ENCODE measurements at regions not wholly inside any gene's neighbourhood (a gene's known extent, or its start where the extent isn't known, plus 50 kb on each side); places are given as distances from the start of the nearest gene placed in this dataset.

DNA sequence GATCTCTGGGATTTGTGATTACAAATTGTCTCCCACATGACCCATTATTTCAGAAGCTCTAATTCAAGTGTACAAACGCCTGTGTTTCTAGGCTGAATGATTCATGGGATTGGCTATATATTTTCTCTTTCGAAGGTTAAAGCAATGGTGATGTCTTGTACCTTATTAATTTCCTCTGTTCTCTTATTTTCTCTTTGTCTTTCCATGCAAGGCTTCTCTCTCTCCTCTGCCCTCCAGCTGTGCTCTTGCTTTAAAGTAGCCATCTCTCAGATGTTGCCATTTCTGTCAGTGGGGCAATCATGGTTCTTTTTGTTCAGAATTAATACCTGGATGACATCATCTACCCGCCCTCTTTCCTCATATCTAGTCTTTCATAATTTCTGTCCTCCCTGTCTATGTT lies 184.3 kb upstream of the ATP10B start:
- Histone ChIP-seq H3K4me1 (ENCODE audit: control insufficient read depth in 2 of 3, insufficient read depth in 2 of 3, low read depth in 1 of 3, low read length in 3 of 3) (no peaks in the 10 kb centered on the region), H3K9me3 (ENCODE audit: control insufficient read depth in 2 of 3, insufficient read depth in 1 of 3, low read length in 3 of 3) (peaks cover 0 to 4% (median 2%) of the 10 kb centered on the region in 3 donors), H3K36me3 (ENCODE audit: control insufficient read depth in 2 of 3, insufficient read depth in 3 of 3, low read length in 3 of 3) (no peaks in the 10 kb centered on the region), H3K27ac (ENCODE audit: low read depth in 2 of 2, low read length in 2 of 2) (no peak overlapping the region), H3K4me3 (ENCODE audit: low read length in 3 of 3) (no peak overlapping the region), H3K27me3 (ENCODE audit: control insufficient read depth, insufficient read depth, low read length) (no peaks in the 10 kb centered on the region), H3K9ac (ENCODE audit: low read length in 3 of 3) (no peak overlapping the region)
- no peak for FAIRE-seq
- TF ChIP-seq, protein P1, sequence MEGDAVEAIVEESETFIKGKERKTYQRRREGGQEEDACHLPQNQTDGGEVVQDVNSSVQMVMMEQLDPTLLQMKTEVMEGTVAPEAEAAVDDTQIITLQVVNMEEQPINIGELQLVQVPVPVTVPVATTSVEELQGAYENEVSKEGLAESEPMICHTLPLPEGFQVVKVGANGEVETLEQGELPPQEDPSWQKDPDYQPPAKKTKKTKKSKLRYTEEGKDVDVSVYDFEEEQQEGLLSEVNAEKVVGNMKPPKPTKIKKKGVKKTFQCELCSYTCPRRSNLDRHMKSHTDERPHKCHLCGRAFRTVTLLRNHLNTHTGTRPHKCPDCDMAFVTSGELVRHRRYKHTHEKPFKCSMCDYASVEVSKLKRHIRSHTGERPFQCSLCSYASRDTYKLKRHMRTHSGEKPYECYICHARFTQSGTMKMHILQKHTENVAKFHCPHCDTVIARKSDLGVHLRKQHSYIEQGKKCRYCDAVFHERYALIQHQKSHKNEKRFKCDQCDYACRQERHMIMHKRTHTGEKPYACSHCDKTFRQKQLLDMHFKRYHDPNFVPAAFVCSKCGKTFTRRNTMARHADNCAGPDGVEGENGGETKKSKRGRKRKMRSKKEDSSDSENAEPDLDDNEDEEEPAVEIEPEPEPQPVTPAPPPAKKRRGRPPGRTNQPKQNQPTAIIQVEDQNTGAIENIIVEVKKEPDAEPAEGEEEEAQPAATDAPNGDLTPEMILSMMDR (IDR thresholded peaks at IDR 0.05; ENCODE audit: borderline replicate concordance, extremely low read depth, insufficient read depth): no peak
- no peak for DNase-seq
- intact Hi-C loops (cut with DNase I): no loop called here

DNA sequence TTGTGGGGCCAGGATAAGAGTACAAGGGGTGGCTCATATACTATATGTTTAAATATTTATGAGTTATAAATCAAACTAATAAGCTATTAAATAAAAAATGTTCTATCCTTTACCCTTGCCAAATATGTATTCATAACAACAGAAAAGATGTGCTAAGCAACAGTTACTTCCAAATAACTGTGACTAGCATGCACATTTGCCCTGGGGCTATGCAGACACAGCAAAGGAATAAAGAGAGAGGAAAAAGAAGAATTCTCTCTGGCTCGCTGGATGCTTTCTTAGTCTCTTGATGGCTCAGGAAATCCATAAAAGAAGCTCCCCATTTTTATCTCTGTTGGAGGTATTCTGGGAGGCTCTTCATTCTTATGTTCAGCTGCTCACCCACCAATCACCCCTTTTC lies 182.4 kb upstream of the ATP10B start:
- no peak for DNase-seq
- TF ChIP-seq, protein P1 (IDR thresholded peaks at IDR 0.05; ENCODE audit: borderline replicate concordance, extremely low read depth, insufficient read depth): no peak
- intact Hi-C loops (cut with DNase I): no loop called here
- Histone ChIP-seq H3K4me3 (ENCODE audit: low read length in 3 of 3) (no peak overlapping the region), H3K9me3 (ENCODE audit: control insufficient read depth in 2 of 3, insufficient read depth in 1 of 3, low read length in 3 of 3) (peaks cover 0 to 2% (median 0%) of the 10 kb centered on the region in 3 donors), H3K9ac (ENCODE audit: low read length in 3 of 3) (no peak overlapping the region), H3K27me3 (ENCODE audit: control insufficient read depth, insufficient read depth, low read length) (no peaks in the 10 kb centered on the region), H3K27ac (ENCODE audit: low read depth in 2 of 2, low read length in 2 of 2) (no peak overlapping the region), H3K4me1 (ENCODE audit: control insufficient read depth in 2 of 3, insufficient read depth in 2 of 3, low read depth in 1 of 3, low read length in 3 of 3) (no peaks in the 10 kb centered on the region), H3K36me3 (ENCODE audit: control insufficient read depth in 2 of 3, insufficient read depth in 3 of 3, low read length in 3 of 3) (no peaks in the 10 kb centered on the region)
- FAIRE-seq: no peak

DNA sequence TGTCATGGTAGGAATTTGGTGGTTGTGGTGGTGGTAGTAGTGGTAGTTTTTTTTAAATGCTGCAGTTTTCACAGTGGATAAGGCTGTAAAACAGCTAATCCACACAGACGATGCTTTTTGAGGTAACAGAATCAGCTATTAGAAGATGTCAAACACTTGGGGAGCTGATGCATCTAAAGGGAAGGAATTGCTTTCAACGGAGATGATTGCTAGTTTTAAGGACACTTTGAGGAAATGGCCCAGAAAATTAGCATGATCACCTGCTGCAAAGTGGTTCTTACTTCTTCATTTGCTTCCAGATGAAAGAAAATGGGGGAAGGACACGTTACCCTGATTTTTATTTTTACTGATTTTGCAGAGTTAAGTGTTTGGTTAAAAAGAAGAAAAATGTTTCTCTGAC lies 178.2 kb upstream of the ATP10B start:
- DNase-seq: no peak
- Histone ChIP-seq H3K9ac (ENCODE audit: low read length in 3 of 3) (no peak overlapping the region), H3K27ac (ENCODE audit: low read depth in 2 of 2, low read length in 2 of 2) (no peak overlapping the region), H3K4me1 (ENCODE audit: control insufficient read depth in 2 of 3, insufficient read depth in 2 of 3, low read depth in 1 of 3, low read length in 3 of 3) (no peaks in the 10 kb centered on the region), H3K36me3 (ENCODE audit: control insufficient read depth in 2 of 3, insufficient read depth in 3 of 3, low read length in 3 of 3) (no peaks in the 10 kb centered on the region), H3K27me3 (ENCODE audit: control insufficient read depth, insufficient read depth, low read length) (no peaks in the 10 kb centered on the region), H3K4me3 (ENCODE audit: low read length in 3 of 3) (no peak overlapping the region), H3K9me3 (ENCODE audit: control insufficient read depth in 2 of 3, insufficient read depth in 1 of 3, low read length in 3 of 3) (no peaks in the 10 kb centered on the region)
- TF ChIP-seq, protein P1 (IDR thresholded peaks at IDR 0.05; ENCODE audit: borderline replicate concordance, extremely low read depth, insufficient read depth): no peak
- no peak for FAIRE-seq
- intact Hi-C loops (cut with DNase I): no loop called here

DNA sequence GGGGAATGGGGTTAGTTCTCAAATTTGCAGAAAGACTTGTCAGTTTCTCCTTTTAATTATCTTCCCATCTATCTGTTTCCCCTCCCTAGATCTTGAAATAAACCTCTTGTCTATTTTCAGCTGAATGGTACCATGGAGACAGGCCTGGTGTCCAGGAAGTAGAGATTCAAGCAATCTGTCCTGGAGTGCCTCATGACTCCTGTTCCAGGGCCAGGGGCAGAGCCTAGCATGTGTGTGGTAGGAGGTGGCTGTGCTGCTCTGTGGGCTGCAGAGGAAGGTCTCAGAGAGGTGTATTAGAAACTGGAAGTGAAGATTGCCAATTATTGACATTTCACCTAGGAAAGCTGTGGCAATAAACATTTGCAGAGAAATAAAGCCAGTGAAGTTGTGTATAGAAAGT lies 175.8 kb upstream of the ATP10B start:
- Histone ChIP-seq H3K4me1 (ENCODE audit: control insufficient read depth in 2 of 3, insufficient read depth in 2 of 3, low read depth in 1 of 3, low read length in 3 of 3) (no peaks in the 10 kb centered on the region), H3K36me3 (ENCODE audit: control insufficient read depth in 2 of 3, insufficient read depth in 3 of 3, low read length in 3 of 3) (no peaks in the 10 kb centered on the region), H3K4me3 (ENCODE audit: low read length in 3 of 3) (no peak overlapping the region), H3K27me3 (ENCODE audit: control insufficient read depth, insufficient read depth, low read length) (no peaks in the 10 kb centered on the region), H3K27ac (ENCODE audit: low read depth in 2 of 2, low read length in 2 of 2) (no peak overlapping the region), H3K9me3 (ENCODE audit: control insufficient read depth in 2 of 3, insufficient read depth in 1 of 3, low read length in 3 of 3) (no peaks in the 10 kb centered on the region), H3K9ac (ENCODE audit: low read length in 3 of 3) (no peak overlapping the region)
- FAIRE-seq: no peak
- intact Hi-C loops (cut with DNase I): no loop called here
- TF ChIP-seq, protein P1 (IDR thresholded peaks at IDR 0.05; ENCODE audit: borderline replicate concordance, extremely low read depth, insufficient read depth): no peak
- no peak for DNase-seq

All from kidney (tissue), 13 donors.